Gastroesophageal sphincter (tissue), 3 donors: ENCODE measurements at regions not wholly inside any gene's neighbourhood (a gene's known extent, or its start where the extent isn't known, plus 50 kb on each side); places are given as distances from the start of the nearest gene placed in this dataset.

Source experiments
- EP300 ChIP-seq: sonication (generic); formaldehyde crosslinking; IDR thresholded peaks from one replicate; pipeline ENCODE4 v1.6.1; 2017; ENCODE audit warnings: antibody characterized with exemption, mild to moderate bottlenecking
- POLR2A ChIP-seq, 2 donors: fragments of 450-650 bp; IDR thresholded peaks; one replicate each; pipeline ENCODE4 v1.6.1; 2017; ENCODE audit warnings: antibody characterized with exemption in 2 of 2, mild to moderate bottlenecking in 2 of 2, moderate library complexity in 1 of 2
- POLR2AphosphoS5 ChIP-seq: sonication (generic); formaldehyde crosslinking; IDR thresholded peaks from one replicate; pipeline ENCODE4 v1.6.1; 2017; ENCODE audit warnings: antibody characterized with exemption
- TF ChIP-seq, protein P1 (sequence below), 4 experiments: fragments of 200-600 bp in 2 of 4; fragments of 450-650 bp in 2 of 4; sonication (generic) in 1 of 4; IDR thresholded peaks; one replicate each; pipeline ENCODE4 v1.5.1; 2017 to 2019; ENCODE audit warnings: antibody characterized with exemption in 4 of 4, mild to moderate bottlenecking in 2 of 4, moderate library complexity in 2 of 4

DNA sequence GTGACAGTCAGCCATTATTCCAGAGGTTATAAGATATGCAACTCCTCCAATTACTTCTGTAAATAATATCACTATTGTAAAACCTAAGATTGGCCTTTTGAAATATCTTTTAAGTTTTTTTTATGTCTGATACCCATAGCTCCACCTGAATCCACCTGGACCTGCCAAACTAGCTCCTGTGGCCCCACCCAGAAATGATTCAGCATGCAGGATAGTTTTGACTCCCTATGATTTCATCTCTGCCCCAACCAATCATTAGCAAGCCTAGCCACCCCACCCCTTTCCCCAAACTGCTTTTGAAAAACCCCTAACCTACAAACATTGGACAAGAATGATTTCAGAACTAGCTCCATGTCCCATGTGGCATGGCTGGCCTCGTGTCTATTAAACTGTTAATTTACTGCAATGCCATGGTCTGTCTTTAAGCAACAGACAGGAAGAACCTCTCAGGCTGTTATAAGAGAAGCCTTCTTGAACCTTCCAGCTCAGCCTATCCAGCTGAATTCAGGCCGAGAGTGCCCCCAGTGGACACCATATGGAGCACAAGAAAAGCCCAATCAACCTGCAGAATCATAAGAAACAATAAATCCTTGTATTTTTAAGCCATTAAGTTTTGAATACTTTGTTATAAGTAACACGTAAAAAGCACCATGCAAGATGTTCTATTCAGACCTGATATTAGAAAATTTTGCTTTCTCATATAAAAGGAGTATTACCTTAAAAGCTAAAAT, 263.0 kb upstream of the ZRANB2 start:
- TF ChIP-seq, protein P1, sequence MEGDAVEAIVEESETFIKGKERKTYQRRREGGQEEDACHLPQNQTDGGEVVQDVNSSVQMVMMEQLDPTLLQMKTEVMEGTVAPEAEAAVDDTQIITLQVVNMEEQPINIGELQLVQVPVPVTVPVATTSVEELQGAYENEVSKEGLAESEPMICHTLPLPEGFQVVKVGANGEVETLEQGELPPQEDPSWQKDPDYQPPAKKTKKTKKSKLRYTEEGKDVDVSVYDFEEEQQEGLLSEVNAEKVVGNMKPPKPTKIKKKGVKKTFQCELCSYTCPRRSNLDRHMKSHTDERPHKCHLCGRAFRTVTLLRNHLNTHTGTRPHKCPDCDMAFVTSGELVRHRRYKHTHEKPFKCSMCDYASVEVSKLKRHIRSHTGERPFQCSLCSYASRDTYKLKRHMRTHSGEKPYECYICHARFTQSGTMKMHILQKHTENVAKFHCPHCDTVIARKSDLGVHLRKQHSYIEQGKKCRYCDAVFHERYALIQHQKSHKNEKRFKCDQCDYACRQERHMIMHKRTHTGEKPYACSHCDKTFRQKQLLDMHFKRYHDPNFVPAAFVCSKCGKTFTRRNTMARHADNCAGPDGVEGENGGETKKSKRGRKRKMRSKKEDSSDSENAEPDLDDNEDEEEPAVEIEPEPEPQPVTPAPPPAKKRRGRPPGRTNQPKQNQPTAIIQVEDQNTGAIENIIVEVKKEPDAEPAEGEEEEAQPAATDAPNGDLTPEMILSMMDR (IDR thresholded peaks at IDR 0.05), result no peak
- TF ChIP-seq POLR2A (IDR thresholded peaks at IDR 0.05) (no peak), POLR2AphosphoS5 (no peak), EP300 (no peak)
